ENCODE measurements at regions not wholly inside any gene's neighbourhood (a gene's known extent, or its start where the extent isn't known, plus 50 kb on each side); places are given as distances from the start of the nearest gene placed in this dataset.

DNA sequence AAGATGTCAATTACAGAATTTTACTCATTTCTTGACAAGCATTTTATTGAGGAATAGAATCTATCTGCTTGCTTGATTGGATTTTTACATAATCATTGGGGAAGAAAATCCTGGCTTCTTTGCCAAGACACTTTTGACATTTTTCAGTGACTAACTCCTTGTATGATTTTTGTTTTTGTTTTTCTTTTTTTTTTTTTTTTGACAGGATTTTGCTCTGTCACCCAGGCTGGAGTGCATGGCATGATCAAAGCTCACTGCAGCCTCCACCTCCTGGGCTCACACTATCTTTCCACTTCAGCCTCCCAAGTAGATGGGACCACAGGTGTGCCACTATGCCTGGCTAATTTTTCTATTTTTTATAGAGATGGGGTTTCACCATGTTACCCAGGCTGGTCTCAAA, 672.3 kb upstream of the RGMB start:
- no peak overlapping the region for H2AFZ ChIP-seq (ENCODE audit: insufficient read depth, low read depth, low read length, poor library complexity, severe bottlenecking)

DNA sequence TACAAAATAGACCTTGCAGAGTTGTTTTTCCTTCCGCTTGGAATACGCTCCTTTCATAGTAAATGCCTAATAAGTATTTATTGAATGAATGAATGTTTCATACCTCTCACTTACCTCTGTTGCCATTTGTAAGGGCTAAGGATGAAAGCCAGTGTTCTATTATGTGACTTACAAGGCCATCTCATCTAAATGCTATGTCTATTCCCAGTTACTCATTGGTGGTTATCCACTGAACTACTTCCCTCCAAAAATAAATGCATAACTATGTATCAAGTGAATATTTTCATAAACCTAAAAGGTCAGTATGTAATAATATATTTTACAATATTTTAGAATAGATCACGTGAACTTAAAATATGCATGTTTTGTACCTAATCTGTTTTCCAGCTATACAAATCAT, 670.5 kb upstream of the RGMB start:
- Histone ChIP-seq H4K20me1 (ENCODE audit: insufficient read depth, low read length) (no peaks in the 10 kb centered on the region), H3K36me3 (replicated peaks in 1 of 2; ENCODE audit: control insufficient read depth in 1 of 2, insufficient read depth in 2 of 2, low read length in 2 of 2) (no peaks in the 10 kb centered on the region), H3K9ac (ENCODE audit: insufficient read depth, low read length, poor library complexity, severe bottlenecking) (no peak overlapping the region), H3K4me1 (ENCODE audit: control insufficient read depth in 1 of 2, insufficient read depth in 2 of 2, low read length in 2 of 2) (no peaks in the 10 kb centered on the region), H3K27me3 (ENCODE audit: control insufficient read depth in 2 of 2, insufficient read depth in 2 of 2, low read length in 2 of 2) (no peaks in the 10 kb centered on the region), H3K79me2 (ENCODE audit: insufficient read depth, low read length) (no peaks in the 10 kb centered on the region), H2AFZ (ENCODE audit: insufficient read depth, low read depth, low read length, poor library complexity, severe bottlenecking) (no peak overlapping the region), H3K4me3 (replicated peaks in 1 of 3; ENCODE audit: low read depth in 2 of 3, low read length in 3 of 3) (no peak overlapping the region), H3K27ac (ENCODE audit: low read depth in 1 of 2, low read length in 2 of 2) (no peak overlapping the region), H3K9me3 (replicated peaks in 1 of 2; ENCODE audit: control insufficient read depth in 1 of 2, insufficient read depth in 1 of 2, low read length in 2 of 2) (no peaks in the 10 kb centered on the region), H3K4me2 (replicated peaks; ENCODE audit: extremely low read depth, low read length, poor library complexity, severe bottlenecking) (no peak overlapping the region)
- H3K4me1 Mint-ChIP-seq = no peaks in the 10 kb centered on the region
- DNase-seq = no peak
- H3K9me3 Mint-ChIP-seq = peaks cover 0 to 4% (median 0%) of the 10 kb centered on the region in 7 donors
- intact Hi-C loops (cut with micrococcal nuclease) = no loop called here
- no peaks in the 10 kb centered on the region for H3K36me3 Mint-ChIP-seq
- TF ChIP-seq, protein P1, sequence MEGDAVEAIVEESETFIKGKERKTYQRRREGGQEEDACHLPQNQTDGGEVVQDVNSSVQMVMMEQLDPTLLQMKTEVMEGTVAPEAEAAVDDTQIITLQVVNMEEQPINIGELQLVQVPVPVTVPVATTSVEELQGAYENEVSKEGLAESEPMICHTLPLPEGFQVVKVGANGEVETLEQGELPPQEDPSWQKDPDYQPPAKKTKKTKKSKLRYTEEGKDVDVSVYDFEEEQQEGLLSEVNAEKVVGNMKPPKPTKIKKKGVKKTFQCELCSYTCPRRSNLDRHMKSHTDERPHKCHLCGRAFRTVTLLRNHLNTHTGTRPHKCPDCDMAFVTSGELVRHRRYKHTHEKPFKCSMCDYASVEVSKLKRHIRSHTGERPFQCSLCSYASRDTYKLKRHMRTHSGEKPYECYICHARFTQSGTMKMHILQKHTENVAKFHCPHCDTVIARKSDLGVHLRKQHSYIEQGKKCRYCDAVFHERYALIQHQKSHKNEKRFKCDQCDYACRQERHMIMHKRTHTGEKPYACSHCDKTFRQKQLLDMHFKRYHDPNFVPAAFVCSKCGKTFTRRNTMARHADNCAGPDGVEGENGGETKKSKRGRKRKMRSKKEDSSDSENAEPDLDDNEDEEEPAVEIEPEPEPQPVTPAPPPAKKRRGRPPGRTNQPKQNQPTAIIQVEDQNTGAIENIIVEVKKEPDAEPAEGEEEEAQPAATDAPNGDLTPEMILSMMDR (IDR thresholded peaks at IDR 0.05) = no peak
- WGBS (ENCODE audit: insufficient coverage) = no CpG with 5 or more reads among the region's 3 CpGs
- H3K27me3 Mint-ChIP-seq (ENCODE audit: low read depth in 3 of 3) = no peaks in the 10 kb centered on the region
- H3K27ac Mint-ChIP-seq = no peak overlapping the region
- no peak overlapping the region for H3K4me3 Mint-ChIP-seq

More for the DNA sequence above, 672.3 kb upstream of the RGMB start:
- Histone ChIP-seq H3K4me3 (replicated peaks in 1 of 3; ENCODE audit: low read depth in 2 of 3, low read length in 3 of 3) (no peak overlapping the region), H3K36me3 (replicated peaks in 1 of 2; ENCODE audit: control insufficient read depth in 1 of 2, insufficient read depth in 2 of 2, low read length in 2 of 2) (no peaks in the 10 kb centered on the region), H3K27me3 (ENCODE audit: control insufficient read depth in 2 of 2, insufficient read depth in 2 of 2, low read length in 2 of 2) (no peaks in the 10 kb centered on the region), H3K9ac (ENCODE audit: insufficient read depth, low read length, poor library complexity, severe bottlenecking) (no peak overlapping the region), H3K9me3 (replicated peaks in 1 of 2; ENCODE audit: control insufficient read depth in 1 of 2, insufficient read depth in 1 of 2, low read length in 2 of 2) (no peaks in the 10 kb centered on the region), H3K79me2 (ENCODE audit: insufficient read depth, low read length) (no peaks in the 10 kb centered on the region), H3K4me1 (ENCODE audit: control insufficient read depth in 1 of 2, insufficient read depth in 2 of 2, low read length in 2 of 2) (no peaks in the 10 kb centered on the region), H3K4me2 (replicated peaks; ENCODE audit: extremely low read depth, low read length, poor library complexity, severe bottlenecking) (no peak overlapping the region), H4K20me1 (ENCODE audit: insufficient read depth, low read length) (no peaks in the 10 kb centered on the region), H3K27ac (ENCODE audit: low read depth in 1 of 2, low read length in 2 of 2) (no peak overlapping the region)
- H3K27ac Mint-ChIP-seq = no peak overlapping the region
- H3K4me1 Mint-ChIP-seq = no peaks in the 10 kb centered on the region
- peaks cover 0 to 4% (median 0%) of the 10 kb centered on the region in 7 donors for H3K9me3 Mint-ChIP-seq
- intact Hi-C loops (cut with micrococcal nuclease) = no loop called here
- no peaks in the 10 kb centered on the region for H3K36me3 Mint-ChIP-seq
- TF ChIP-seq, protein P1 (IDR thresholded peaks at IDR 0.05) = no peak
- H3K4me3 Mint-ChIP-seq = no peak overlapping the region
- no peaks in the 10 kb centered on the region for H3K27me3 Mint-ChIP-seq (ENCODE audit: low read depth in 3 of 3)
- no peak for DNase-seq
